Kidney (tissue), 13 donors: ENCODE measurements at regions not wholly inside any gene's neighbourhood (a gene's known extent, or its start where the extent isn't known, plus 50 kb on each side); places are given as distances from the start of the nearest gene placed in this dataset.
"Not testable (repeated sequence)": the region's sequence is repeated elsewhere in the genome, so short reads cannot be mapped to it uniquely, and the experiment has no call there.

ENCODE experiments used
- DNase-seq, 5 donors: peaks; one replicate each; pipeline ENCODE4 v3.0.0-alpha.2; 2013 to 2020
- FAIRE-seq: peaks from 2 replicates; lab custom pipeline; 2012; peaks lifted over from hg19 to GRCh38; lab: Jason Lieb, UNC
- H3K27ac ChIP-seq, 2 donors: one replicate each; pipeline ENCODE4 v1.7.0; 2013; ENCODE audit warnings: low read depth in 2 of 2, low read length in 2 of 2, inconsistent platforms in 1 of 2
- H3K27me3 ChIP-seq: one replicate; pipeline ENCODE4 v1.7.1; 2013; ENCODE audit warnings: low read length, inconsistent platforms; ENCODE audit not compliant: control insufficient read depth, insufficient read depth
- H3K36me3 ChIP-seq, 3 donors: one replicate each; pipeline versions ENCODE4 v1.7.0 to v1.7.1; 2013; ENCODE audit warnings: low read length in 3 of 3, control low read depth in 1 of 3, inconsistent platforms in 1 of 3; ENCODE audit not compliant: insufficient read depth in 3 of 3, control insufficient read depth in 2 of 3
- H3K4me1 ChIP-seq, 3 donors: one replicate each; pipeline versions ENCODE4 v1.7.0 to v1.7.1; 2013; ENCODE audit warnings: low read length in 3 of 3, inconsistent platforms in 1 of 3, low read depth in 1 of 3; ENCODE audit not compliant: control insufficient read depth in 2 of 3, insufficient read depth in 2 of 3
- H3K4me3 ChIP-seq, 3 donors: one replicate each; pipeline versions ENCODE4 v1.7.0 to v1.8.1; 2013; ENCODE audit warnings: low read length in 3 of 3, control low read depth in 1 of 3, inconsistent platforms in 1 of 3
- H3K9ac ChIP-seq, 3 donors: one replicate each; pipeline versions ENCODE4 v1.7.0 to v1.7.1; 2013; ENCODE audit warnings: low read length in 3 of 3, control low read depth in 1 of 3, inconsistent platforms in 1 of 3
- H3K9me3 ChIP-seq, 3 donors: one replicate each; pipeline versions ENCODE4 v1.7.0 to v1.7.1; 2013; ENCODE audit warnings: low read length in 3 of 3, control low read depth in 1 of 3, inconsistent platforms in 1 of 3; ENCODE audit not compliant: control insufficient read depth in 2 of 3, insufficient read depth in 1 of 3
- intact Hi-C: fragments of 100-400 bp; cut with DNase I; formaldehyde crosslinking; loops from one replicate; pipeline ENCODE4 v1.11.1; 2022
- TF ChIP-seq, protein P1 (sequence below): IDR thresholded peaks from 3 replicates; pipeline ENCODE4 v1.5.1; 2012; ENCODE audit warnings: mild to moderate bottlenecking, moderate library complexity, borderline replicate concordance; ENCODE audit not compliant: insufficient read depth; ENCODE audit errors: extremely low read depth
- donor health status: control.
- donor health status: control.
- donor health status: control.
- donor health status: control.
- donor health status: control.
- donor health status: DM: yes; HTN: yes; CAD: no.
- donor health status: Normal renal cell carcinoma (clear cell type).

DNA sequence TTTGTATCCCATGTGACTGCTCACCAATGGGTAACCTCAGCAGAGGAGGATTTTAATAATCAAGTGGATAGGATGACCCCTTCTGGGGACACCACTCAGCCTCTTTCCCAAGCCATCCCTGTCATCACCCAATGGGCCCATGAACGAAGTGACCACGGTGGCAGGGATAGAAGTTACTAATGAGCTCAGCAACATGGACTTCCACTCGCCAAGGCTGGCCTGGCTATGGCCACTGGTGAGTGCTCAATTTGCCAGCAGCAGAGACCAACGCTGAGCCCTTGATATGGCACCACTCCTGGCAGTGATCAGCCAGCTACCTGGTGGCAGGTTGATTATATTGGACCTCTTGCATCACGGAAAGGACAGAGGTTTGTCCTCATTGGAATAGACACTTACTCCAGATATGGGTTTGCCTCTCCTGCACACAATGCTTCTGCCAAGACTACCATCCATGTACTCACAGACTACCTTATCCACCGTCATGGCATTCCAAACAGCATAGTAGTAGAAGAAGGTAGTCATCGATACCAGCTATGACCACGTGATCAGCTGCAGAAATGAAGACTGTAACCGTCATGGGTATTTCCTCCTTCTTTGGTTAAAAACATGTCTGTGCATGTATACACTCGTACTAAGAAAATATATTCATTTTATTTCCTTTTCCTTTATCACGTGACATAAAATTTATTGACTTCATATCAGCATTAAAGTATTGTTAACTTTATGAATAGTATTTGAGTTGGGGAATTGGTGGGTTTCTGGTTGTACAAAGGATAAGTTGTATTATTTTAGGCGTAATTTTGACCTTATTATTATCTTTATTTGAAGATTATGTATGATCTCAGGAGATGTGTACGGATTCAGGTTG lies 562.6 kb downstream of the PTPRU start:
- no peaks in the 10 kb centered on the region for H3K27me3 ChIP-seq
- H3K9ac ChIP-seq = no peak overlapping the region
- intact Hi-C loops = no loop called here
- no peaks in the 10 kb centered on the region for H3K4me1 ChIP-seq
- H3K27ac ChIP-seq = no peak overlapping the region
- H3K9me3 ChIP-seq = no peaks in the 10 kb centered on the region
- DNase-seq (no peak), FAIRE-seq (no peak)
- TF ChIP-seq, protein P1, sequence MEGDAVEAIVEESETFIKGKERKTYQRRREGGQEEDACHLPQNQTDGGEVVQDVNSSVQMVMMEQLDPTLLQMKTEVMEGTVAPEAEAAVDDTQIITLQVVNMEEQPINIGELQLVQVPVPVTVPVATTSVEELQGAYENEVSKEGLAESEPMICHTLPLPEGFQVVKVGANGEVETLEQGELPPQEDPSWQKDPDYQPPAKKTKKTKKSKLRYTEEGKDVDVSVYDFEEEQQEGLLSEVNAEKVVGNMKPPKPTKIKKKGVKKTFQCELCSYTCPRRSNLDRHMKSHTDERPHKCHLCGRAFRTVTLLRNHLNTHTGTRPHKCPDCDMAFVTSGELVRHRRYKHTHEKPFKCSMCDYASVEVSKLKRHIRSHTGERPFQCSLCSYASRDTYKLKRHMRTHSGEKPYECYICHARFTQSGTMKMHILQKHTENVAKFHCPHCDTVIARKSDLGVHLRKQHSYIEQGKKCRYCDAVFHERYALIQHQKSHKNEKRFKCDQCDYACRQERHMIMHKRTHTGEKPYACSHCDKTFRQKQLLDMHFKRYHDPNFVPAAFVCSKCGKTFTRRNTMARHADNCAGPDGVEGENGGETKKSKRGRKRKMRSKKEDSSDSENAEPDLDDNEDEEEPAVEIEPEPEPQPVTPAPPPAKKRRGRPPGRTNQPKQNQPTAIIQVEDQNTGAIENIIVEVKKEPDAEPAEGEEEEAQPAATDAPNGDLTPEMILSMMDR = no peak
- no peaks in the 10 kb centered on the region for H3K36me3 ChIP-seq
- H3K4me3 ChIP-seq = no peak overlapping the region

DNA sequence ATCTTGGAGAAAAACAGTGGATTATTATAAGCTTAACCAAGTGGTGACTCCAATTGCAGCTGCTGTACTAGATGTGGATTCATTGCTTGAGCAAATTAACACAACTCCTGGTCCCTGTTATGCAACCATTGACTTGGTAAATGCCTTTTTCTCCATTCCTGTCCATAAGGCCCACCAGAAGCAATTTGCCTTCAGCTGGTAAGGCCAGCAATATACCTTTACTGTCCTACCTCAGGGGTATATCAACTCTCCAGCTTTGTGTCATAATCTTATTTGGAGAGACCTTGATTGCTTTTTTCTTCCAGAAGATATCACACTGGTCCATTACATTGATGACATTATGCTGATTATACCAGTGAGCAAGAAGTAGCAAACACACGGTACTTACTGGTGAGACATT lies 560.8 kb downstream of the PTPRU start:
- intact Hi-C loops, H3K9me3 ChIP-seq, H3K4me1 ChIP-seq, DNase-seq, H3K36me3 ChIP-seq, H3K9ac ChIP-seq, H3K27ac ChIP-seq, H3K27me3 ChIP-seq, H3K4me3 ChIP-seq, FAIRE-seq: not testable (repeated sequence)

DNA sequence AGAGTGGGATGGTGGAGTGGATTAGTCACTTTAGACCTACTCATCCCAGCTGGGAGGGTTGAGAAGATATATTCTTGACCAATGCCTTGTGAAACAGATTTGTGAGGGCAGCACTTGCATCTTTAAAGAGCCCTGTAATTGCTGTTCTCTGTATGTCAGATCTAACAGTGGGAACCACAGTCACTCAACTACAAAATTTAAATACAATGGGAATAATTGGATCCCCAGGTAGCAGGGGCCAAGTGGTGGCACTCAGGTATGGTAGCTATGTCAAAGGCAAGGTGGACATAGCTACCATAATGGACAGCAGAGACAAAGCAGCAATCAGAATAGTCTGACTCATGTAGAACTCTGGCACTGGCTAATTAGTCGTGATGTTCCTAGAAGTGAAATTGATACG lies 559.6 kb downstream of the PTPRU start:
- H3K4me1 ChIP-seq, intact Hi-C loops, FAIRE-seq, H3K27me3 ChIP-seq, H3K27ac ChIP-seq, H3K9ac ChIP-seq, H3K36me3 ChIP-seq, H3K9me3 ChIP-seq, H3K4me3 ChIP-seq, DNase-seq: not testable (repeated sequence)

DNA sequence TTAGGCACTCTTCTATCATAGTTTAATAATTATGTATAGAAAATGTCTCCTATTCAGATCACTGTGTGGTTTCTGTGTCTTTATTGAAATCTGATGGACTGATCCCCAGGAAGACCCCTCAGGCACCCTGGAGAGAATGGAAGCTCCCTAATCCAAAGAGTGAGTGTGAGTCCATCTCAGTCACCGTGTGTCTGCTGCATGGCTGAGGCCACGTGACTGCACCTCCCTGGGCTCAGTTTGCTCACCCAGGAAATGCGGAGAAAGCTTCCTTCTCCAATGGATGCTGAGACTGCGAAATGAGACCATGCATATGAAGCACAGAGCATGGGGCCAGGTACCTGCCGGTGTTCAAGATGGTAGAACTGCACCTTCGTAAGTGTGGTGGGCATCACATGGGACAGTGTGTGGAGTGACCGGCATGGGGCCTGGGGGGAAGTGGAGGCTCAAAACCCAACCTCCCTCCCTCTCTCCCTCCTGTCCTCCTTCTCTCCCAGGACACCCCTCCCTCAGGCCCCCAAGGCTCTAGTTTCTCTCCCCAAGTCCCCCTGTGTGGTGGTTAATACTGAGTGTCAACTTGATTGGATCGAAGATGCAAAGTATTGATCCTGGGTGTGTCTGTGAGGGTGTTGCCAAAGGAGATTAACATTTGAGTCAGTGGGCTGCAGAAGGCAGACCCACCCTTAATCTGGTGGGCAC lies 557.5 kb downstream of the PTPRU start:
- DNase-seq = no peak
- Histone ChIP-seq H3K9ac (no peak overlapping the region), H3K9me3 (no peaks in the 10 kb centered on the region), H3K4me3 (no peak overlapping the region), H3K4me1 (no peaks in the 10 kb centered on the region), H3K27ac (no peak overlapping the region), H3K36me3 (no peaks in the 10 kb centered on the region), H3K27me3 (no peaks in the 10 kb centered on the region)
- intact Hi-C loops = no loop called here
- TF ChIP-seq, protein P1 = no peak
- no peak for FAIRE-seq
